Activated naive CD8-positive, alpha-beta T cell treated with anti-CD3 and anti-CD28 coated beads, Interleukin-2, amount 10 ng/mL, durations not matched to agents 7 days and 5 days (primary cell): ENCODE measurements at regions not wholly inside any gene's neighbourhood (a gene's known extent, or its start where the extent isn't known, plus 50 kb on each side); places are given as distances from the start of the nearest gene placed in this dataset.

Source experiments
- ATAC-seq: fragments of 150-1000 bp; cut with Tn5 transposase; one replicate; pipeline ENCODE4 v1.10.0; 2021; ENCODE audit warnings: low read depth, moderate library complexity
- POLR2A ChIA-PET: fragments of 350-600 bp; sonication (Branson Sonifier 250); formaldehyde crosslinking; loops from one replicate; lab custom pipeline; 2021; ENCODE audit warnings: antibody characterized with exemption; lab: Charles Lee
- DNase-seq: peaks from one replicate; pipeline ENCODE4 v3.0.0; 2021
- H3K27ac Mint-ChIP-seq: one replicate; pipeline ENCODE4 v1.8.0; 2022; ENCODE audit warnings: mild to moderate bottlenecking, mixed read lengths
- H3K27me3 Mint-ChIP-seq: one replicate; pipeline ENCODE4 v1.8.0; 2022; ENCODE audit warnings: mild to moderate bottlenecking, moderate library complexity, mixed read lengths
- H3K36me3 Mint-ChIP-seq: one replicate; pipeline ENCODE4 v1.8.0; 2021; ENCODE audit warnings: mild to moderate bottlenecking, mixed read lengths
- H3K4me1 Mint-ChIP-seq: one replicate; pipeline ENCODE4 v1.8.0; 2021; ENCODE audit warnings: mixed read lengths
- H3K4me3 Mint-ChIP-seq: one replicate; pipeline ENCODE4 v1.8.0; 2022; ENCODE audit warnings: mild to moderate bottlenecking, moderate library complexity, mixed read lengths
- H3K9me3 Mint-ChIP-seq: one replicate; pipeline ENCODE4 v1.8.0; 2021; ENCODE audit warnings: mixed read lengths

DNA sequence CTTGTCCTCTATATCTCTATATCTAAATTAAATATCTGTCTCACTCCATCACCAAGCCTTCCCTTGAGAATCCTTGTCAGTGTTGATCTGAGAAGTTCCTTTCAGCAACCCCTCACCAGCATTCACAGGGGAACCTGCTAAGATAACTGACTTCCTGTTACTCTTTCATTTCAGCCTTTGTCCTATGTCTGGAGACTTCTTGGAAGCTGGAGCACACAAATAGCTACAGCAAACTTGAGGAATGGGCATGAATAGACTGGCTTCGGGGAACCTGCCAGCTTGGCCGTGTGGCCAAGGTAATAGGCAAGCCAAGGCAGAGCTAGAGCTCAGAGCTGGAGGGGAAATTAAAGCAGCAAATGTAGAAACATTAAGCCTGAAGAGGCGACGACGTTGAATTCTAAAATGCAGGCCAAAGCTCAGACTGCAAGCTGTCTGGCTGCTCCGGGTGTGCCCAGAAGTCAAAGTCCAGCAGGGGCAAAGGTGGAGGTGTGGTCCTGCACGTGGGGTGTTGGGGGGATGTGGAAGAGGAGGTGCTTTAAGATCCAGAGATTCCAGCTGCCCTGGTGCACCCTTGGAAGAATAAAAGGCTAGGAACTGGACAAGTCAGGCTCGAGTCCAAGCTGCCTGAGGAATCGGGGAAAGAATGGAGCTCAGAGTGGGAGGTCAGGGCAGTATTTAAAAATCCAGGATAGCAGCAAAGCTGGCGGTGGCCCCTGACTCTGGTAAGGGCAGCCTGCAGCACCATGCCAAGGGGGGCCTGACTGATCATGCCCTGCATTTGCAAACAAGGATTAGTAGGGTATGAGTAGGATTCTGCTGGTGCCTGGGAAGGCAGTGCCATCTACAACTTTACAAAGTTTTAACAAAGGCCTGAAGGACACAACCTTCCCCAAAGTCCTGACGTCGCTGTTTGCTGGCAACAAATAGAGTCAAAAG lies 185.0 kb upstream of the SGK1 start:
- POLR2A ChIA-PET, result no interaction called here
- ATAC-seq (no peak), DNase-seq (no peak)
- Mint-ChIP-seq H3K27me3 (no peaks in the 10 kb centered on the region), H3K4me3 (no peak overlapping the region), H3K27ac (no peak overlapping the region), H3K36me3 (peaks cover 3% of the 10 kb centered on the region), H3K9me3 (no peaks in the 10 kb centered on the region), H3K4me1 (no peaks in the 10 kb centered on the region)

DNA sequence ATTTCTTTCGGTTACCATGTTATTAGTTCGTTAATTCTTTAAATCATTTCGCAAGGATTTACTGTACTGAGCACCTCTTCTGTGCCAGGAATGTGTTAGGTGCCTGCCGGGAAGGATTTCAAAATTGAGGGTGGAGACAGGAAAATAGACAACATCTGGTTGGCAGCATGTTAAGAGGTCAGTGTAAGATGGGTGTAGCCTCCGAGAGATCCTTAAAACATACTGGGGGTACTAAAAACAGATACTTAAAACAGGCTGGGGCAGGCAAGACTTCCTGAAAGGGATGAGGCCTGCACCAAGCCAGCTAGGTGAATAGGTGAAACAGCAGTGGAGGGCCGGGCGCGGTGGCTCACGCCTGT lies 178.0 kb upstream of the SGK1 start:
- Mint-ChIP-seq H3K27me3 (no peaks in the 10 kb centered on the region), H3K9me3 (no peaks in the 10 kb centered on the region), H3K4me3 (no peak overlapping the region), H3K27ac (no peak overlapping the region), H3K36me3 (no peaks in the 10 kb centered on the region), H3K4me1 (no peaks in the 10 kb centered on the region)
- DNase-seq (no peak), ATAC-seq (no peak)
- POLR2A ChIA-PET, result no interaction called here

DNA sequence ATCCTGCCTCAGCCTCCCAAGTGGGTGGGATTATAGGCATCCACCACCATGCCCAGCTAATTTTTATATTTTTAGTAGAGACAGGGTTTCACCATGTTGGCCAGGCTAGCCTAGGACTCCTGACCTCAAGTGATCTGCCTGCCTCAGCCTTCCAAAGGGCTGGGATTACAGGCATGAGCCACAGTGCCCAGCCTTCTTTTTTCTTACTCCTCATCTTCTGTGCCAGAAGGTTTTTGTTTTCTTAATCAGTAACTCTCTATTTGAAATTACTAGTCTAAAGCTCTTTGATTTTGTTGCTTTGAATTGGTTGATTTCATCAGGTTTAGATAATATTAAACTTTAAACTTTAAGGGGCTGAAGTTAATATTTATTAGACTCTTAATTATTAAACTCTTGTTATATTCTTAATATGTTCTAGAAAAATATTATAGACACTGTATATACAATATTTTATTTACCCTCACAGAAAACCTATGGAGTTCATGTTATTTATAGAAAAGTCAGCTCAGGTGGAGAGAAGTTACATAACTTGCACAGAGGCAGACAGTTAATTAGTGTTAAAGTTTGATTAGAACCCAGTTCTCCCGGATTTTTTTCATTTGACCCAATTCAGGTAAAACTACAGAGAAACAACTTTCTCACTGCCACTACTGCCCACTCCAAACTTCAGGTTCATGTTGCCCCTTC lies 177.4 kb upstream of the SGK1 start:
- Mint-ChIP-seq H3K9me3 (no peaks in the 10 kb centered on the region), H3K4me3 (no peak overlapping the region), H3K27me3 (no peaks in the 10 kb centered on the region), H3K36me3 (no peaks in the 10 kb centered on the region), H3K27ac (no peak overlapping the region), H3K4me1 (no peaks in the 10 kb centered on the region)
- POLR2A ChIA-PET, result interaction anchor here (0.7 kb wide), 1 partner anchor 27 kb away, joined by 3 read pairs; no protein-coding TSS in a partner anchor
- no peak for ATAC-seq
- DNase-seq, result no peak

DNA sequence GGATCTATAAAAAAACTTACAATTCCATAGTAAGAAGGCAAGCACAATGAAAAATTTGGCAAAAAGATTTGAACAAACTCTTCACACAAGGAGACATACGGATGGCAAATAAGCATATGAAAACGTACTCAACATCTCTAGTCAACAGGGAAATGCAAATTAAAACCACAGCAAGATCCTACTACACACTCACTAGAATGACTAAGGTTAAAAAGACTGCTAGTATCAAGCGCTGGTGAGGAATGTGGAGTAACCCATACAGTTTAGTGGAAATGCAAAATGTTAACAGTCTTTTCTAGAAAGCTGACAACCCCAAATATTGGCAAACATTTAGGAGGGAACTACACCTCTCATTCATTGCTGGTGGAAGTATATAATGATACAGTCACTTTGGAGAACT lies 175.9 kb upstream of the SGK1 start:
- Mint-ChIP-seq H3K36me3 (no peaks in the 10 kb centered on the region), H3K4me1 (no peaks in the 10 kb centered on the region)
- POLR2A ChIA-PET, result no interaction called here

DNA sequence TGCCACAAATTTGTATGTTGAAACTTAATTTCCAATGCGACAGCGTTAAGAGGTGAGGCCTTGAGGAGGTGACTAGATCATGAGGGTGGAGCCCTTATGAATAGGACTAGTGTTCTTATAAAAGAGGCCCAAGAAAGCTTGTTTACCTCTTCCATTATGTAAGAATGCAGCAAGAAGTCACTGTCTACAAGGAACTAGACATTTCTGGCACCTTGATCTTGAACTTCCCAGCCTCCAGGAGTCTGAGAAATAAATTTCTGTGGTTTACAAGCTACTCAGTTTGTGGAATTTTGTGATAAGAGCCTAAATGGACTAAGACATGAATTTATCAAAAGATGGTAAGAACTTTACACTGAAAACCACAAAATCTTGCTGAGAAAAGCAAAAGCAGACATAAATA lies 173.6 kb upstream of the SGK1 start:
- Mint-ChIP-seq H3K9me3 (peaks cover 2% of the 10 kb centered on the region), H3K27ac (no peak overlapping the region), H3K4me3 (no peak overlapping the region), H3K4me1 (no peaks in the 10 kb centered on the region), H3K27me3 (no peaks in the 10 kb centered on the region), H3K36me3 (no peaks in the 10 kb centered on the region)
- POLR2A ChIA-PET, result no interaction called here
- ATAC-seq (no peak), DNase-seq (no peak)

More for the DNA sequence above, 175.9 kb upstream of the SGK1 start:
- no peaks in the 10 kb centered on the region for H3K27me3 Mint-ChIP-seq
- H3K27ac Mint-ChIP-seq, result no peak overlapping the region
- H3K4me3 Mint-ChIP-seq, result no peak overlapping the region
- DNase-seq, result no peak
- ATAC-seq, result no peak
- no peaks in the 10 kb centered on the region for H3K9me3 Mint-ChIP-seq

DNA sequence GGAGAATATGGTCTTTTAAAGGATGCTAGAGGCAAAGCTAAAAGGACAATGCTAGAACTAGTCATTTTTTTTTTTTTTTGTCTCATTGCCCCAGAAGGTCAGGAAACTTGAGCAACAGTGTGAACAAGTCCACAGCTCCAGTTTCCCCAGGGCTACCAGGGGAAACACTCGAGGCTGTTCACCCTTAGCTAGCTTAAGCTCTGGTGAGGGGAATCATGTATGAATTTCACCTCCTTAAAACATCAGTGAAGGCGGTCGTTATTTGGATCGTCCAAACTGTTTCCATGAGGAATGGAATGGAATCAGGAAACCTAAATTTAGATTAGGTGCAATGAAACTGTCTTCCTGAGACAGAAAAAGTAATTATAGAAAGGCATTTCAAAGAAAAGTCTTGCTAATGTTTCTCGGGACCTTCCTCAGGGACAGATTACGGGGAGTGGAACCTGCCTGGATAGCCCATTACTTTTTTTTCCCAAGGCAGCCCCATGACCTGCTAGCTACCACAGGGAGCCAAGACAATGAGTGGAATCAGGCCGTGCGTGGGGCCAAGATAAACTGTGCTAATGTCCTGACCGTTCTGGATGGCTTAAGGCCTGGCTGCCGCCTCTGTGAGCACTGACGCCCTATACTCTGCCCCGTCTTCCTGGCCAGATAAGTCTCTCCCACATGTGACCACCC lies 164.8 kb upstream of the SGK1 start:
- peaks cover 2% of the 10 kb centered on the region for H3K4me1 Mint-ChIP-seq
- H3K4me3 Mint-ChIP-seq, result no peak overlapping the region
- no peak for DNase-seq
- peaks cover 2% of the 10 kb centered on the region for H3K9me3 Mint-ChIP-seq
- POLR2A ChIA-PET, result interaction anchor here (0.7 kb wide), 1 partner anchor 330 kb away, joined by 3 read pairs; no protein-coding TSS in a partner anchor
- no peak overlapping the region for H3K27ac Mint-ChIP-seq
- ATAC-seq, result no peak
- H3K36me3 Mint-ChIP-seq, result no peaks in the 10 kb centered on the region
- no peaks in the 10 kb centered on the region for H3K27me3 Mint-ChIP-seq

DNA sequence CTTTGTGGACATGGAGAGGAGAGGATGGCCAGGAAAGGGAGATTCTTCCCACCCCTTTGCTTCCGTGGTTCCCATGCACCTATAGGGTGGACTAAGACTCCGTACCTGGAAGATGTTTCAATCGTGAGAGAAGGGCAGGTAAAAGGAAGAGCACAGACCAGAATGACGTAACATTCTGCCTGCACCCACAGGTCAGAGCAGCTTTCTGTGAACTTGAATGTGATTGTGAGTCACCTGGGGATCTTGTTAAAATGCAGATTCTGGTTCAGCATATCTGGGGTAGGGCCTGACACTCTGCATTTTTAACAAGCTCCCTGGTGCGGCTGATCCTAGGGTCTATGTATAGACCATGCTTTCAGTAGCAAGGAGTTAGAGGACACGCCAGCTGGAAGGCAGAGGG lies 164.1 kb upstream of the SGK1 start:
- DNase-seq, result no peak
- peaks cover 2% of the 10 kb centered on the region for H3K9me3 Mint-ChIP-seq
- peaks cover 2% of the 10 kb centered on the region for H3K4me1 Mint-ChIP-seq
- H3K27me3 Mint-ChIP-seq, result no peaks in the 10 kb centered on the region
- ATAC-seq, result no peak
- POLR2A ChIA-PET, result interaction anchor here (0.7 kb wide), 1 partner anchor 329 kb away, joined by 3 read pairs; no protein-coding TSS in a partner anchor
- no peak overlapping the region for H3K27ac Mint-ChIP-seq
- H3K4me3 Mint-ChIP-seq, result no peak overlapping the region
- no peaks in the 10 kb centered on the region for H3K36me3 Mint-ChIP-seq

DNA sequence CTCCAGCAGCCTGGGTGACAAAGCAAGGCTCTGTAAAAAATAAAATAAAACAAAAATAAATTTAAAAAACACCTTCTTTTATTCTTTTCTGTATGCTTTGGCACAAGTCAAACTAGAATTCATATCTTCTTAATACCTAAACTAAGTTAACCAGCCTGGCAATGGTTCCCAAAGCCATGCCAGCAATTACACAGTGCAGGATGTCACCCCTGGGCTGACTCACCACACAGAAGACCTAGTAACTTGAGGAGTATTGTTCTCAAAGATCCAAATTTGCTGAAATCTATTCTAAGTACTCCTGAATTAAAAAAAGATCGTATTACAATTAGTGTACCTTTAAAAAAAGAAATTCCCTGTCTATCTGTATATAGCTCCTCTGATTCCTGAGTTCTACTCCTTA lies 162.7 kb upstream of the SGK1 start:
- ATAC-seq (no peak), DNase-seq (no peak)
- Mint-ChIP-seq H3K4me3 (no peak overlapping the region), H3K9me3 (no peaks in the 10 kb centered on the region), H3K4me1 (peaks cover 2% of the 10 kb centered on the region), H3K27ac (no peak overlapping the region), H3K36me3 (no peaks in the 10 kb centered on the region), H3K27me3 (no peaks in the 10 kb centered on the region)
- POLR2A ChIA-PET, result no interaction called here

DNA sequence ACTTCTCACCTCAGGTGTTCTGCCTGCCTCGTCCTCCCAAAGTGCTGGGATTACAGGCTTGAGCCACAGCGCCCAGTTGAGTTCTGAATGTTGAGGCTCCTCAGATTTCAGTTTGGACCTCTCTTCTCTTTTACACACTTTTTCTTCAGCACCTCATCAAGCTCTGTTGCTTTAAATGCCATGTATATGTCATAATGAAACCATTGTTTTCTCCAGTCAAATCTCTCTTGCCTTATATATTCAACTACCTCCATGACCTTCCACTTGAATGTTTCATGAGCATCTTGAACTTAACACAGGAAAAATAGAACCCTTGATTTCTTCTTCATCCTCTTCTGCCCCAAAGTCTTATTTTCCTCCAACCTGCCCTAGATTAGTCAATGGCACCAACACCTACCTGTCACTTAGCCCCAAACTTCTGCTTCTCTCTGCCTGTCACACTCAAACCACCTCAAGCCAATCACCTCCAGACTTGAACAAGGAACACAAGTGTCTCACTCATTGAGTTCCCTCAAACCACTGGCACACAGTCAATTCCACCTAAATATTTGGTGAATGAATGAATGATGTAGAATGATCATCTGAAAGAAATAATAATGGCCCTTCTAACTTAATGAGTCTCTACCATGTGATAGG lies 161.0 kb upstream of the SGK1 start:
- Mint-ChIP-seq H3K9me3 (no peaks in the 10 kb centered on the region), H3K4me1 (peaks cover 2% of the 10 kb centered on the region), H3K36me3 (no peaks in the 10 kb centered on the region)

DNA sequence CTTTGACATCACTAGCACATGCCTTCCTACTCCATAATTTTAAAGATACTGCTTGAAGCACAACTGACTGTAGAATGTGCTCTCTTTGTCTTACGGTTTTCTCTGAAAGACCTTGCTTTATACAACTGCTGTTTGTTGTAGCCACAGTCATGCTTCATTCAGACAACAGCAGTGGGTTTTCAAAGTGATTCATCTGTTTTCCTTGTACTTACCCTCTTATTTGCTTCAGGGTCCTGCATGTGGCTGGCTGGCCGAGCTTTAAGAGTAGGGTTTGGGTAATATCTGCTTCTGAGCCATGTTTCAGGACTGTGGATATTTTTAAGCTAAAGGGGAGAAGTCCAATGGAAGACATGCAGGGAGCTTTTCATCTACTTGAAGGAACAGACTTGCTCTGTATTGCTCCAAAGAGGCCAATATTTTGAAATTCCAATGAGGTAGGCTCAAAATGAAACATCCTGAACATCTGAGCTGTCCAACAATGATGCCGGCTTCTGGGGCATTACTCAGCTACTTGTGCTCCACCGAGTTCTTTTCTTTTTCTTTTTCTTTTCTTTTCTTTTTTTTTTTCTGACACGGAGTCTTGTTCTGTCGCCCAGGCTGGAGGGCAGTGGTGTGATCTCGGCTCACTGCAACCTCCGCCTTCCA lies 160.2 kb upstream of the SGK1 start:
- no peaks in the 10 kb centered on the region for H3K36me3 Mint-ChIP-seq
- DNase-seq (no peak), ATAC-seq (no peak)
- H3K27ac Mint-ChIP-seq, result no peak overlapping the region
- no peak overlapping the region for H3K4me3 Mint-ChIP-seq
- POLR2A ChIA-PET, result no interaction called here
- no peaks in the 10 kb centered on the region for H3K9me3 Mint-ChIP-seq
- peaks cover 2% of the 10 kb centered on the region for H3K4me1 Mint-ChIP-seq
- no peaks in the 10 kb centered on the region for H3K27me3 Mint-ChIP-seq

More for the DNA sequence above, 161.0 kb upstream of the SGK1 start:
- Mint-ChIP-seq H3K27ac (no peak overlapping the region), H3K4me3 (no peak overlapping the region), H3K27me3 (no peaks in the 10 kb centered on the region)
- ATAC-seq, result no peak
- POLR2A ChIA-PET, result no interaction called here
- no peak for DNase-seq

DNA sequence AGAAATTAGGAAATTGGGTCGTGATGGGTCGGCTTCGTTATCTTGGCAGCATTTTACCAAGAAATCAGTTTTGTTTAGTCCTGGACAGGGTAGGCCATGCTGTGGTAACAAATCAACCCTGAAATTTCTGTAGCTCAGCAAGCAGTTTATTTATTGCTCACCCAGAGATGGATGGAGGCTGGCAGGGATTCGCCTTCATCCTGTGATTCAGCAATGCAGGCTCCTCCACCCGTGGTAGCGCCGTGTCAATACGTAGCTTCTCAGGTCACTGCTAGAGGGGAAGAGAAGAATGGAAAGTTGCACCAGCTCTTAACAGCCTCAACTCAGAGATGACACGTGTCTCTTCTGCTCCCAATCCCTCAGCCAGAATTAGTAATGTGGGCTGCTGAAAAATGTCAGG lies 157.0 kb upstream of the SGK1 start:
- no peak for ATAC-seq
- no peaks in the 10 kb centered on the region for H3K27me3 Mint-ChIP-seq
- DNase-seq, result no peak
- no peaks in the 10 kb centered on the region for H3K9me3 Mint-ChIP-seq
- POLR2A ChIA-PET, result no interaction called here
- no peak overlapping the region for H3K4me3 Mint-ChIP-seq
- H3K27ac Mint-ChIP-seq, result no peak overlapping the region
- peaks cover 2% of the 10 kb centered on the region for H3K4me1 Mint-ChIP-seq
- H3K36me3 Mint-ChIP-seq, result no peaks in the 10 kb centered on the region

DNA sequence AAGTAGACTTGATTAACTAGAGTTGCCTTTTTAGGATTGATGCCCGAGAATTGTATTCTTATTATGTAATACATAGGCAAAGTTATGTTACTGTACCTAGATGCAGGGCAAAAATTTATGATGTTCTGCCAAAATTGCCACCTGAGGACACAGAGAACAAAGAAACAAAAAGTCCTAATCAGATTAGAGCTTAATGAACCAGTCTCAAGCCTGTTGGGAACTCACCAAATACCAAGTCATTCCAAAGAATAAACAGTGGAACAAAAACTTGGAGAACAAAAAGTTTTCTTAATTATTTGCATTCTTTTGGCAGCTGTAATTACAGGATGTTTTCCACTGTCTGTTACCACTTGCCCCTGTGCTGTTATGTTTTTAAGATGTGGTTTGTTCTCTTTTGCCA lies 154.7 kb upstream of the SGK1 start:
- Mint-ChIP-seq H3K9me3 (no peaks in the 10 kb centered on the region), H3K36me3 (no peaks in the 10 kb centered on the region), H3K27ac (no peak overlapping the region), H3K27me3 (no peaks in the 10 kb centered on the region), H3K4me3 (no peak overlapping the region), H3K4me1 (no peaks in the 10 kb centered on the region)
- ATAC-seq (no peak), DNase-seq (no peak)
- POLR2A ChIA-PET, result no interaction called here

DNA sequence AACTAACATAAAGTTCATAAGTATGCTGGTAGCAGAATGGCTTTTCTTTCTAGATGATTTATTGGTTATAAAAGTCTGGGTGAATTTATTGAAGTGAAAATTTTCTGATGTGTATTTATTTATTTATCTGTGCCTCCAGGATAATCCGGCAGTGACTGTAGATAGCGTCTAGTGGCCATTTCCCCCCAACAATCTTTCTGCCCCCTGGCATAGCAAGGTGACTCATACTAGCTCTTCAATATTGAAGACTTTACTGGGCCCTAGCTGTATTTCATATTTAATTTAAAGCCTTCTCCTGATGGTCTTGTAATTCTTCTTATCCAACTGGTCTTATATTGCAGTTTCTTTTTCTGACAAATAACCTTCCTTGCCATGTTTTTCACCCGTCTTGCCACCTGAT lies 154.1 kb upstream of the SGK1 start:
- POLR2A ChIA-PET, result no interaction called here
- H3K9me3 Mint-ChIP-seq, result no peaks in the 10 kb centered on the region
- no peaks in the 10 kb centered on the region for H3K36me3 Mint-ChIP-seq
- no peaks in the 10 kb centered on the region for H3K27me3 Mint-ChIP-seq
- DNase-seq (no peak), ATAC-seq (no peak)
- H3K27ac Mint-ChIP-seq, result no peak overlapping the region
- H3K4me1 Mint-ChIP-seq, result no peaks in the 10 kb centered on the region
- H3K4me3 Mint-ChIP-seq, result no peak overlapping the region
